ENCODE measurements at regions not wholly inside any gene's neighbourhood (a gene's known extent, or its start where the extent isn't known, plus 50 kb on each side); places are given as distances from the start of the nearest gene placed in this dataset.

DNA sequence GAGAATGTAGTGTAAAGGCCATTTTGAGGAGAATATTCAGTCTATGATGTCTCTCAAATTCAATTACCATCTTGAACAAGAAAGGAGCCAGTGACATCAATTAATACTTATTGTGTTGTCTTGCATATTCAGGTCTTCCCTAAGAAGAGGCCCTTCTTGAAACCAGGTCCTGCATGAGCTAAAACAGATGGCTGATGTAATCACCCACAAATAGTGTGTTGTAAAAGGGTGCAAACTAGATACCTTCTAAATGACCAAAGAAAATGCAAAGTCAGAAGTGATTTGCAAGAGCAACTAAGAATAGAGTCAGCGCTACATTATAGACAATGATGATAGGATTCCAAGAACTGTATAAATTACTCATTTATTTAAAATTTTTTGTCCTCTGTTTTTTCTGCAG is 97.0 kb downstream of the BTBD3 start:
- Histone ChIP-seq H3K27me3 (replicated peaks) (no peaks in the 10 kb centered on the region), H3K36me3 (replicated peaks) (no peaks in the 10 kb centered on the region), H3K4me3 (ENCODE audit: low read depth, low read length) (no peak overlapping the region), H3K27ac (no peak overlapping the region)
- in situ Hi-C loops (cut with HindIII; ENCODE audit: low pct_ligation_motif_present, low sequenced_read_pairs), result no loop called here
- DNase-seq, result no peak
- TF ChIP-seq, protein P1, sequence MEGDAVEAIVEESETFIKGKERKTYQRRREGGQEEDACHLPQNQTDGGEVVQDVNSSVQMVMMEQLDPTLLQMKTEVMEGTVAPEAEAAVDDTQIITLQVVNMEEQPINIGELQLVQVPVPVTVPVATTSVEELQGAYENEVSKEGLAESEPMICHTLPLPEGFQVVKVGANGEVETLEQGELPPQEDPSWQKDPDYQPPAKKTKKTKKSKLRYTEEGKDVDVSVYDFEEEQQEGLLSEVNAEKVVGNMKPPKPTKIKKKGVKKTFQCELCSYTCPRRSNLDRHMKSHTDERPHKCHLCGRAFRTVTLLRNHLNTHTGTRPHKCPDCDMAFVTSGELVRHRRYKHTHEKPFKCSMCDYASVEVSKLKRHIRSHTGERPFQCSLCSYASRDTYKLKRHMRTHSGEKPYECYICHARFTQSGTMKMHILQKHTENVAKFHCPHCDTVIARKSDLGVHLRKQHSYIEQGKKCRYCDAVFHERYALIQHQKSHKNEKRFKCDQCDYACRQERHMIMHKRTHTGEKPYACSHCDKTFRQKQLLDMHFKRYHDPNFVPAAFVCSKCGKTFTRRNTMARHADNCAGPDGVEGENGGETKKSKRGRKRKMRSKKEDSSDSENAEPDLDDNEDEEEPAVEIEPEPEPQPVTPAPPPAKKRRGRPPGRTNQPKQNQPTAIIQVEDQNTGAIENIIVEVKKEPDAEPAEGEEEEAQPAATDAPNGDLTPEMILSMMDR (IDR thresholded peaks at IDR 0.05; ENCODE audit: low read depth, low read length, missing control alignments), result no peak

DNA sequence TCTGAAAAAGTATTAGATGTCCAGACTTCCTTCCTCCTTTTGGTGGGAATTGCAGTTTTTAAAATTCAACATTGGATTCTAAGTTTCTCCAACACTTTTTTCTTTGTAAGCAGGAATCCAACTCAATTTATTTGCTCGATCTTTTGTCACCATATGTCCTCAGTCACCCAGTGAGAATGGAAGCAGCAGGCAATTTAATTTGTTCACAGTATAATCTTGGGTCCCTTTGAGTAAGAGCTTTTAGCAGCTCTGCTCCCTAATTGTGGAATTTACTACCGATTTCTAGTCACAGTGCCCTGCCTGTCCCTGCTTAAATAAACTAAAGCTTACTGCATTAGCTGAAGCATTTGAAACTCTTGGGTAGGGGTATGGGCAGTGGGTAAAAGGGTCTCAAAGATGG is 98.6 kb downstream of the BTBD3 start:
- H3K4me3 ChIP-seq (ENCODE audit: low read depth, low read length), result no peak overlapping the region
- no peaks in the 10 kb centered on the region for H3K36me3 ChIP-seq (replicated peaks)
- H3K27me3 ChIP-seq (replicated peaks), result no peaks in the 10 kb centered on the region
- H3K27ac ChIP-seq, result no peak overlapping the region
- DNase-seq, result no peak
- TF ChIP-seq, protein P1 (IDR thresholded peaks at IDR 0.05; ENCODE audit: low read depth, low read length, missing control alignments), result no peak
- in situ Hi-C loops (cut with HindIII; ENCODE audit: low pct_ligation_motif_present, low sequenced_read_pairs), result no loop called here

DNA sequence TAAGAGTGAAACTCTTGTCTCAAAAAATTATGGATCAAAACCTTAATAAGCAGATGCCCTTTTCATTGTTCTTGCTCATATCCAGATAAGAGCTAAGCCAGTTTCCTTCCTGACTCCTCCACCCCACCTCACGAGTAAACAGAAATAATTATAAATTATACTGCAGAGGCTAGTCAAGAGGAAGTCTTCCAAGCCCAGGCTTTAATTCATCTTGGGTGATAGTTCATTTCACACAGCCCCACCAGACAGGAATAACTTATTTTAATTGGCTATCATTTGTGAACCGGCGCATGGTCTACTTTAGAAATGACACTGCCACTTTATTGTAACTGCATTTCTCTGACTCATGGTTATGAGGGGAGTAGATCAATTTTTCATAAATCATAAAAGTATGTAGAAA is 102.0 kb downstream of the BTBD3 start:
- Histone ChIP-seq H3K36me3 (replicated peaks) (no peaks in the 10 kb centered on the region), H3K27ac (no peak overlapping the region), H3K27me3 (replicated peaks) (no peaks in the 10 kb centered on the region), H3K4me3 (ENCODE audit: low read depth, low read length) (no peak overlapping the region)
- DNase-seq, result no peak
- TF ChIP-seq, protein P1 (IDR thresholded peaks at IDR 0.05; ENCODE audit: low read depth, low read length, missing control alignments), result no peak
- in situ Hi-C loops (cut with HindIII; ENCODE audit: low pct_ligation_motif_present, low sequenced_read_pairs), result no loop called here

DNA sequence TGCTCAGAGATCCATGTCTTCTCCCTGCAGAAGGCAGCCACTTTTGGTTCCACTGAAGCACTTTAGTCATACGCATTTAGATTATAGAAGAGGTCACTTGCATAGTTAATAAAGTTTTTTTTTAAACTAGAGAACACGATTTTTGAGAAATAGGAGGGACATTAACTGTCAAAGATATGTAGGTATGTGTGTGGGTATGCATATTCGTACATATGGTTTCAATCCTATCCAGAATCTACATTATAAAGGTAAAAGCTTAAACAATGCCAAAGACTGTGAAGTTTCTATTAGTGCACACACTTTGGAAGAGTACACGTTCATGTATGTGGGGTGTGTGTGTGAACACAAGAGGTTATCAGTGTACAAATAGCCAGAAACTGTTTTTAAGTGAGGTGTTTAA is 103.2 kb downstream of the BTBD3 start:
- Histone ChIP-seq H3K36me3 (replicated peaks) (no peaks in the 10 kb centered on the region), H3K4me3 (ENCODE audit: low read depth, low read length) (no peak overlapping the region), H3K27me3 (replicated peaks) (no peaks in the 10 kb centered on the region), H3K27ac (no peak overlapping the region)
- no peak for DNase-seq
- in situ Hi-C loops (cut with HindIII; ENCODE audit: low pct_ligation_motif_present, low sequenced_read_pairs), result no loop called here
- TF ChIP-seq, protein P1 (IDR thresholded peaks at IDR 0.05; ENCODE audit: low read depth, low read length, missing control alignments), result no peak

DNA sequence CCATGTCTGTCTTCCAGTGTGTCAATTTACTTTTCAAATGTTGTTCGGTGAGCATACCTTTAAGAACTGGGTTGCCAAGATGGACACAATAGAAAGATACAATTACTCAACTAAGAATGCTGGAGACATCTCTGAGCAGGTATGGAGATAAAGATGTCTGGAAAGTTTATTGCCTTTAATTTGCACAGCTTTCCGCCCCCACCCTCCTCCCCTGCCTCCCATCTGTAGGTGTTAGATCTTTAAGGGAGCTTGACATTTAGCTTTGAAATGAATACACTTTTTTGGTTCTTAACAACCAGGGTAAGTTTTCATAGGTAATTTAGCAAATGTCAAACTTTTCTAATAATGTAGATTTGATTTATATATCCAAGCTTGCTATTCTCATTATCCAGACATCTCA is 104.4 kb downstream of the BTBD3 start:
- no peak for DNase-seq
- Histone ChIP-seq H3K27ac (no peak overlapping the region), H3K27me3 (replicated peaks) (no peaks in the 10 kb centered on the region), H3K4me3 (ENCODE audit: low read depth, low read length) (no peak overlapping the region), H3K36me3 (replicated peaks) (no peaks in the 10 kb centered on the region)
- TF ChIP-seq, protein P1 (IDR thresholded peaks at IDR 0.05; ENCODE audit: low read depth, low read length, missing control alignments), result no peak
- in situ Hi-C loops (cut with HindIII; ENCODE audit: low pct_ligation_motif_present, low sequenced_read_pairs), result no loop called here

DNA sequence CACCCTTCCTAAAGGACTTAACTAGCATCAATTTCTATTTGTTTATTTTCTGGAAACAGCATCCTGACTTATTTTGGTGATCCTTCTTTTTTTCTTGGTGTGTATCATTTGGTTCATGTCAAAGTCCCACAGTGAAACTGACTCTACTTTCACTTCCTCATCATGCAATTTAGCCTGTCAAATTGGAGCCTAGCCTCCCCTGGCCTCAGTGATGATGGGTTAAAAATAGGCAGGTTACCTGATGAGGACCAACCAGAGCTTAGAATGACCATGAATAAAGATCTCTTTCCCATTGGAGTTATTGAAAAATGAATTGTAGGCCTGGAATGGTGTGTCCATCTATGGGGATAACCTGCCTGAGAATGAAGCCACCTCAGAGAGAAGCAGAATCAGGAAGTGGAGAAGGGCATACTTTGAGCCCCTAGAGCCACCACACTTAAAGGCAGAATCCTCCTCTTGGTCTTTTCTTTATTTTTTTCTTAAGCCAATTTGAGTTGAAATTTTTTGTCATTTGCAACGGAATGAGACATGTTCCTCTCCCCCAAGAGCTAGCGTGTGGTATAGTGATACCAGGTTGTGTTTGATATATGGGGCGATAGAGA is 105.6 kb downstream of the BTBD3 start:
- TF ChIP-seq, protein P1 (IDR thresholded peaks at IDR 0.05; ENCODE audit: low read depth, low read length, missing control alignments), result no peak
- no peak for DNase-seq
- H3K27me3 ChIP-seq (replicated peaks), result no peaks in the 10 kb centered on the region
- H3K36me3 ChIP-seq (replicated peaks), result no peaks in the 10 kb centered on the region
- H3K4me3 ChIP-seq (ENCODE audit: low read depth, low read length), result no peak overlapping the region
- in situ Hi-C loops (cut with HindIII; ENCODE audit: low pct_ligation_motif_present, low sequenced_read_pairs), result no loop called here
- no peak overlapping the region for H3K27ac ChIP-seq

Measured in brain microvascular endothelial cell (primary cell).